DOHH2 (cell line): ENCODE measurements at regions not wholly inside any gene's neighbourhood (a gene's known extent, or its start where the extent isn't known, plus 50 kb on each side); places are given as distances from the start of the nearest gene placed in this dataset.

Experiments used
- H3F3A ChIP-seq: fragments of 200-600 bp; sonication (generic), shearing (Covaris generic); 2 replicates; pipeline ENCODE4 v1.6.0; 2016; ENCODE audit warnings: antibody characterized with exemption, mild to moderate bottlenecking; ENCODE audit not compliant: control insufficient read depth, insufficient read depth
- H3K27ac ChIP-seq: fragments of 200-600 bp; sonication (generic); 2 replicates; pipeline ENCODE4 v1.5.1; 2014; ENCODE audit warnings: low read depth, mild to moderate bottlenecking, low read length, moderate library complexity
- H3K27me3 ChIP-seq: fragments of 200-600 bp; sonication (generic); 2 replicates; pipeline ENCODE4 v1.6.1; 2014; ENCODE audit warnings: mild to moderate bottlenecking, low read length, mixed read lengths; ENCODE audit not compliant: control insufficient read depth
- H3K36me3 ChIP-seq: fragments of 200-600 bp; sonication (generic); 2 replicates; pipeline ENCODE4 v1.6.1; 2014; ENCODE audit warnings: mild to moderate bottlenecking, low read length, moderate library complexity, mixed read lengths; ENCODE audit not compliant: control insufficient read depth
- H3K4me1 ChIP-seq: fragments of 200-600 bp; sonication (generic); 2 replicates; pipeline ENCODE4 v1.6.1; 2014; ENCODE audit warnings: mild to moderate bottlenecking, low read length, mixed read lengths; ENCODE audit not compliant: control insufficient read depth
- H3K4me2 ChIP-seq: fragments of 200-600 bp; sonication (generic); 2 replicates; pipeline ENCODE4 v1.6.0; 2014; ENCODE audit warnings: mild to moderate bottlenecking, low read length, moderate library complexity
- H3K4me3 ChIP-seq: fragments of 200-600 bp; sonication (generic); 2 replicates; pipeline ENCODE4 v1.5.1; 2014; ENCODE audit warnings: mild to moderate bottlenecking, low read length, mixed read lengths
- H3K79me2 ChIP-seq: fragments of 200-600 bp; sonication (generic); 2 replicates; pipeline ENCODE4 v1.6.1; 2014; ENCODE audit warnings: mild to moderate bottlenecking, low read length, mixed read lengths; ENCODE audit not compliant: control insufficient read depth
- H3K9me2 ChIP-seq: fragments of 200-600 bp; sonication (generic); replicated peaks from 2 replicates; pipeline ENCODE4 v1.6.1; 2014; ENCODE audit warnings: mild to moderate bottlenecking, low read length, mixed read lengths; ENCODE audit not compliant: control insufficient read depth
- H3K9me3 ChIP-seq: fragments of 200-600 bp; sonication (generic); 2 replicates; pipeline ENCODE4 v1.6.1; 2014; ENCODE audit warnings: antibody characterized with exemption, low read length, mixed read lengths; ENCODE audit not compliant: control insufficient read depth, insufficient read depth
- H4K20me1 ChIP-seq: fragments of 200-600 bp; sonication (generic); 2 replicates; pipeline ENCODE4 v1.6.0; 2014; ENCODE audit warnings: low read depth, mild to moderate bottlenecking, antibody characterized with exemption, low read length, moderate library complexity; ENCODE audit not compliant: control insufficient read depth, insufficient read depth
- EZH2phosphoT487 ChIP-seq: fragments of 200-600 bp; sonication (generic); IDR thresholded peaks from 2 replicates; pipeline ENCODE4 v1.6.1; 2017; ENCODE audit warnings: borderline replicate concordance, mild to moderate bottlenecking, antibody characterized with exemption, low read length, moderate library complexity, mixed read lengths
- TF ChIP-seq, protein P1 (sequence below): fragments of 200-600 bp; sonication (generic); IDR thresholded peaks from one replicate; pipeline ENCODE4 v1.5.1; 2014; ENCODE audit warnings: antibody characterized with exemption, mild to moderate bottlenecking, low read depth, low read length; ENCODE audit not compliant: poor library complexity, severe bottlenecking

DNA sequence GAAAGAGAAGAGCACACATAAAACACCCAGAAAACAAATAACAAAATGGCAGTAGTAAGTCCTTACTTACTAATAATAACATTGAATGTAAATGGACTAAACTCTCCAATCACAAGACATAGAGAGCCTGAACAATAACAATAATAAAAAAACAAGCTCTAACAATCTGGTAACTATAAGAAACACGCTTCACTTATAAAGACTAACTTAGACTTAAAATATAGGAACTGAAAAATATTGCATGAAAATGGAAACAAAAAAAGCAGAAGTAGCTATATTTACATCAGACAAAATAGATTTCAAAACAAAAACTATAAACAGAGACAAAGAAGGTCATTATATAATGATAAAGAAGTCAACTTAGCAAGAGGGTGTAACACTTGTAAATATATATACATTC lies 83.1 kb upstream of the LYPLAL1 start:
- Histone ChIP-seq H3K4me2 (peak overlapping the region; percentile 73), H3K27me3 (no peaks in the 10 kb centered on the region), H3F3A (no peaks in the 10 kb centered on the region; the same call in 1 of the 2 replicates)

GRCh38 chr1:219092206-219092605 lies 81.5 kb upstream of the LYPLAL1 start:
- Histone ChIP-seq H3K4me2 (no peak overlapping the region), H3K4me3 (no peak overlapping the region), H4K20me1 (no peaks in the 10 kb centered on the region), H3K9me2 (no peaks in the 10 kb centered on the region), H3K27ac (no peak overlapping the region), H3F3A (no peaks in the 10 kb centered on the region; the same call in 1 of the 2 replicates), H3K4me1 (peaks cover 41% of the 10 kb centered on the region), H3K79me2 (no peaks in the 10 kb centered on the region), H3K9me3 (no peaks in the 10 kb centered on the region), H3K36me3 (no peaks in the 10 kb centered on the region; the same call in 1 of the 2 replicates), H3K27me3 (no peaks in the 10 kb centered on the region)
- TF ChIP-seq EZH2phosphoT487, result no peak
- TF ChIP-seq, protein P1, sequence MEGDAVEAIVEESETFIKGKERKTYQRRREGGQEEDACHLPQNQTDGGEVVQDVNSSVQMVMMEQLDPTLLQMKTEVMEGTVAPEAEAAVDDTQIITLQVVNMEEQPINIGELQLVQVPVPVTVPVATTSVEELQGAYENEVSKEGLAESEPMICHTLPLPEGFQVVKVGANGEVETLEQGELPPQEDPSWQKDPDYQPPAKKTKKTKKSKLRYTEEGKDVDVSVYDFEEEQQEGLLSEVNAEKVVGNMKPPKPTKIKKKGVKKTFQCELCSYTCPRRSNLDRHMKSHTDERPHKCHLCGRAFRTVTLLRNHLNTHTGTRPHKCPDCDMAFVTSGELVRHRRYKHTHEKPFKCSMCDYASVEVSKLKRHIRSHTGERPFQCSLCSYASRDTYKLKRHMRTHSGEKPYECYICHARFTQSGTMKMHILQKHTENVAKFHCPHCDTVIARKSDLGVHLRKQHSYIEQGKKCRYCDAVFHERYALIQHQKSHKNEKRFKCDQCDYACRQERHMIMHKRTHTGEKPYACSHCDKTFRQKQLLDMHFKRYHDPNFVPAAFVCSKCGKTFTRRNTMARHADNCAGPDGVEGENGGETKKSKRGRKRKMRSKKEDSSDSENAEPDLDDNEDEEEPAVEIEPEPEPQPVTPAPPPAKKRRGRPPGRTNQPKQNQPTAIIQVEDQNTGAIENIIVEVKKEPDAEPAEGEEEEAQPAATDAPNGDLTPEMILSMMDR, result no peak

More for the DNA sequence above, 83.1 kb upstream of the LYPLAL1 start:
- Histone ChIP-seq H4K20me1 (no peaks in the 10 kb centered on the region), H3K4me1 (peaks cover 49% of the 10 kb centered on the region), H3K36me3 (no peaks in the 10 kb centered on the region; the same call in 1 of the 2 replicates), H3K9me3 (no peaks in the 10 kb centered on the region), H3K27ac (peak overlapping the region; percentile 88), H3K9me2 (no peaks in the 10 kb centered on the region), H3K4me3 (peak overlapping the region; percentile 58), H3K79me2 (no peaks in the 10 kb centered on the region)
- no peak for TF ChIP-seq EZH2phosphoT487
- TF ChIP-seq, protein P1, result no peak

GRCh38 chr1:219099307-219099706 lies 74.4 kb upstream of the LYPLAL1 start:
- Histone ChIP-seq H3K4me3 (no peak overlapping the region), H3K79me2 (no peaks in the 10 kb centered on the region), H3K27ac (no peak overlapping the region), H3F3A (no peaks in the 10 kb centered on the region), H3K36me3 (no peaks in the 10 kb centered on the region), H3K9me2 (no peaks in the 10 kb centered on the region), H3K4me1 (peaks cover 6% of the 10 kb centered on the region), H3K4me2 (0 out of 2 replicates have a peak overlapping the region, but pooled peaks have one; percentile 11), H4K20me1 (no peaks in the 10 kb centered on the region), H3K27me3 (no peaks in the 10 kb centered on the region), H3K9me3 (no peaks in the 10 kb centered on the region)
- TF ChIP-seq, protein P1, result no peak
- TF ChIP-seq EZH2phosphoT487, result no peak
